HepG2 (cell line): ENCODE measurements at regions not wholly inside any gene's neighbourhood (a gene's known extent, or its start where the extent isn't known, plus 50 kb on each side); places are given as distances from the start of the nearest gene placed in this dataset.

Experiments
- ATAC-seq: fragments of 200-7000 bp; cut with Tn5 transposase; 3 replicates; pipeline ENCODE4 v1.9.1; 2020; ENCODE audit warnings: mild to moderate bottlenecking, moderate library complexity
- BruUV-seq: library from RNA; stranded (reverse); fragments of 400-500 nt; replicated peaks from 2 replicates; lab custom pipeline; 2021; lab: Mats Ljungman, UMichigan
- CTCF ChIA-PET: fragments of 300-600 bp; formaldehyde crosslinking; extraction: SDS; loops from one replicate; lab custom pipeline; 2021; ENCODE audit warnings: low total read pairs, inconsistent platforms, low intra/inter-chr PET ratio; lab: Yijun Ruan, JAX
- POLR2A ChIA-PET: fragments of 350-600 bp; sonication (Branson Sonifier 250); formaldehyde crosslinking; loops from one replicate; lab custom pipeline; 2020; ENCODE audit warnings: antibody characterized with exemption, inconsistent platforms; lab: Yijun Ruan, JAX
- DNase-seq: peaks from one replicate; pipeline ENCODE4 v3.0.0-alpha.2; 2015; ENCODE audit warnings: low spot score
- FAIRE-seq: peaks from 3 replicates; lab custom pipeline; 2011; peaks lifted over from hg19 to GRCh38; lab: Jason Lieb, UNC
- H2AFZ ChIP-seq: one replicate; pipeline ENCODE4 v1.6.1; 2011; ENCODE audit warnings: low read length, inconsistent platforms
- H3K27ac ChIP-seq: fragments of 300-600 bp; 3 replicates; pipeline ENCODE4 v1.8.0; 2011; ENCODE audit warnings: mixed run types, mild to moderate bottlenecking, mixed read lengths, low read length, inconsistent platforms; ENCODE audit not compliant: insufficient read depth; ENCODE audit errors: extremely low read length
- H3K27me3 ChIP-seq, 2 experiments: fragments of 200-600 bp in 1 of 2; 2 replicates in 1 of 2; 3 replicates in 1 of 2; pipeline versions ENCODE4 v1.6.0 to v1.8.0; 2011; ENCODE audit warnings: low read length in 2 of 2, mild to moderate bottlenecking in 2 of 2, moderate library complexity in 2 of 2, inconsistent platforms in 1 of 2; ENCODE audit not compliant: insufficient read depth in 2 of 2, control insufficient read depth in 1 of 2
- H3K36me3 ChIP-seq, 2 experiments: fragments of 200-600 bp in 1 of 2; replicated peaks in 1 of 2; 2 replicates in 1 of 2; 3 replicates in 1 of 2; pipeline versions ENCODE4 v1.5.1 to v1.8.0; 2011; ENCODE audit warnings: low read length in 2 of 2, inconsistent platforms in 1 of 2; ENCODE audit not compliant: insufficient read depth in 2 of 2, control insufficient read depth in 1 of 2
- H3K4me1 ChIP-seq: 2 replicates; pipeline ENCODE4 v1.5.1; 2012; ENCODE audit warnings: low read length, inconsistent platforms; ENCODE audit not compliant: insufficient read depth
- H3K4me2 ChIP-seq: 2 replicates; pipeline ENCODE4 v1.6.0; 2011; ENCODE audit warnings: low read depth, low read length, inconsistent platforms
- H3K4me3 ChIP-seq, 3 experiments: fragments of 200-600 bp in 1 of 3; sonication (generic), shearing (Covaris generic) in 1 of 3; replicated peaks in 1 of 3; 2 replicates each; pipeline ENCODE4 v1.5.1; 2011 to 2016; ENCODE audit warnings: low read length in 3 of 3, inconsistent platforms in 2 of 3, low read depth in 2 of 3, mild to moderate bottlenecking in 2 of 3, control low read depth in 1 of 3, mixed read lengths in 1 of 3; ENCODE audit not compliant: insufficient read depth in 1 of 3
- H3K79me2 ChIP-seq: one replicate; pipeline ENCODE4 v1.6.1; 2011; ENCODE audit warnings: low read length, inconsistent platforms; ENCODE audit not compliant: insufficient read depth
- H3K9ac ChIP-seq: 2 replicates; pipeline ENCODE4 v1.6.0; 2011; ENCODE audit warnings: mild to moderate bottlenecking, low read depth, low read length, inconsistent platforms; ENCODE audit not compliant: insufficient read depth
- H3K9me3 ChIP-seq: 2 replicates; pipeline ENCODE4 v1.5.1; 2012; ENCODE audit warnings: mild to moderate bottlenecking, low read length
- H4K20me1 ChIP-seq: 2 replicates; pipeline ENCODE4 v1.6.0; 2011; ENCODE audit warnings: inconsistent platforms, mild to moderate bottlenecking, low read length, moderate library complexity; ENCODE audit not compliant: insufficient read depth
- CBFB ChIP-seq: sonication (generic); formaldehyde crosslinking; IDR thresholded peaks from 2 replicates; pipeline ENCODE4 v1.4.0; 2020; ENCODE audit warnings: missing genetic modification reagents
- HIVEP1 ChIP-seq: sonication (generic); formaldehyde crosslinking; IDR thresholded peaks from 2 replicates; pipeline ENCODE4 v1.4.0; 2020; ENCODE audit warnings: mild to moderate bottlenecking, missing genetic modification reagents
- MAFG ChIP-seq: sonication (generic); formaldehyde crosslinking; IDR thresholded peaks from 2 replicates; pipeline ENCODE4 v1.5.1; 2020; ENCODE audit warnings: mild to moderate bottlenecking, missing genetic modification reagents
- MXD4 ChIP-seq: IDR thresholded peaks from 2 replicates; pipeline ENCODE4 v1.6.1; 2016; ENCODE audit warnings: mild to moderate bottlenecking, missing biosample characterization, missing genetic modification reagents
- NFIB ChIP-seq: sonication (generic); formaldehyde crosslinking; IDR thresholded peaks from 2 replicates; pipeline ENCODE4 v1.9.0; 2021; ENCODE audit warnings: missing genetic modification reagents, mild to moderate bottlenecking, borderline replicate concordance
- RFX5 ChIP-seq: IDR thresholded peaks from 2 replicates; pipeline ENCODE4 v1.6.1; 2011; ENCODE audit warnings: low read depth, low read length, improper control_type of control experiment
- TCF7L2 ChIP-seq: IDR thresholded peaks from 2 replicates; pipeline ENCODE4 v1.6.1; 2011; ENCODE audit warnings: mild to moderate bottlenecking, low read depth, low read length, moderate library complexity
- ZBTB1 ChIP-seq: sonication (generic); formaldehyde crosslinking; IDR thresholded peaks from 2 replicates; pipeline ENCODE4 v1.4.0; 2020; ENCODE audit warnings: missing genetic modification reagents, borderline replicate concordance
- ZBTB38 ChIP-seq: sonication (generic); formaldehyde crosslinking; IDR thresholded peaks from 2 replicates; pipeline ENCODE4 v1.5.1; 2020; ENCODE audit warnings: mild to moderate bottlenecking, missing genetic modification reagents
- ZEB1 ChIP-seq: IDR thresholded peaks from 2 replicates; pipeline ENCODE4 v1.6.1; 2012; ENCODE audit warnings: mild to moderate bottlenecking, low read depth, inconsistent platforms; ENCODE audit not compliant: insufficient replicate concordance
- ZNF451 ChIP-seq: sonication (generic); formaldehyde crosslinking; IDR thresholded peaks from 2 replicates; pipeline ENCODE4 v1.5.0; 2020; ENCODE audit warnings: mild to moderate bottlenecking, missing genetic modification reagents
- ZNF496 ChIP-seq: sonication (generic); formaldehyde crosslinking; IDR thresholded peaks from 2 replicates; pipeline ENCODE4 v1.8.1; 2023; ENCODE audit warnings: mild to moderate bottlenecking, moderate library complexity, missing genetic modification reagents; ENCODE audit not compliant: insufficient replicate concordance
- ZNF674 ChIP-seq: sonication (generic); formaldehyde crosslinking; IDR thresholded peaks from 2 replicates; pipeline ENCODE4 v1.5.0; 2020; ENCODE audit warnings: low read depth, mild to moderate bottlenecking, missing genetic modification reagents
- WGBS: methylation state at CpG from one replicate; pipeline ENCODE4 v1.1.6; 2017; ENCODE audit warnings: low lambda C conversion rate; 5-methylcytosine and 5-hydroxymethylcytosine counted together
- in situ Hi-C: cut with HindIII; loops from 2 replicates; pipeline ENCODE4 v1.10.0; 2017; ENCODE audit warnings: low pct_unique_long_range_greater_than_20kb; ENCODE audit not compliant: extremely low pct_ligation_motif_present
- intact Hi-C: fragments of 100-400 bp; cut with micrococcal nuclease; formaldehyde crosslinking; loops from one replicate; pipeline ENCODE4 v1.10.0; 2022; ENCODE audit not compliant: unreplicated experiment
- TF ChIP-seq, protein P1 (sequence below): sonication (generic); formaldehyde crosslinking; IDR thresholded peaks from 2 replicates; pipeline ENCODE4 v1.5.0; 2020; ENCODE audit warnings: mild to moderate bottlenecking, missing genetic modification reagents, moderate library complexity

DNA sequence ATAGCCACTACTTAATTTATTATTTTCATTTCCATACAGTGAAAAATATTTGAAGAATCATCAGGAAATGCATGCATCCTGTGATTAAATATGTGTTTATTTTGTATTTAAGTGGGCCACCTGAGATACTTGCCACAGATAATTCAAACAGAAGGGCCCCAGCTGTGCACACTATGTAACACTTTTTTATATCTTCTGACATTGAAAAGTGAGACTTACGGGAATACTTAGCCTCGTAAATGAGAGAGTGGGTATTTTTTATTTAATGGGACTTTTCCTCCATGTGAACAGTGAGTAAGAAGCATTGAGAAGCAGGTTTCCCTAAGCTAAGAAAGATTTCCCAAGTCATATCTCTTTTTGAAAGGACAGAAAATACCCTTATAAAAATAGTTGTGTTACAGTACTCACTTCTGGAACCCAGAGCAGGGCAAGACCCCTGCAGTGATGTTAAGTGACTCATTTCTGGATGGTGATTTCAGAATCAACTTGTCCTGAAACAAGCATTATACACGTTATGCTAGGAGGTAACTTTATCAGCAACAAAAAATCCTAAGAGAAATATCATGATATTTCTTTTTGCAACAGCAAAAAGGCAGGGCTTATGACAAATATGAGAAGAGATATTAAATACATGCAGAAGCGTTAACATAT lies 478.1 kb upstream of the CHORDC1 start (continued):
- no peak for TF ChIP-seq CBFB (CRISPR knock-in tag)
- TF ChIP-seq MXD4, result no peak

- H2AFZ ChIP-seq, result no peak overlapping the region
- no peaks in the 10 kb centered on the region; a peak in 1 of 5 replicates for H3K27me3 ChIP-seq
- POLR2A ChIA-PET, result no interaction called here
- CTCF ChIA-PET, result no interaction called here
- DNase-seq (no peak), ATAC-seq (no peak), FAIRE-seq (no peak)
- in situ Hi-C loops, result no loop called here
- H3K27ac ChIP-seq, result no peak overlapping the region
- intact Hi-C loops, result no loop called here
- no peak overlapping the region for H3K4me2 ChIP-seq
- H3K9ac ChIP-seq, result no peak overlapping the region
- no peaks in the 10 kb centered on the region for H4K20me1 ChIP-seq
- no peaks in the 10 kb centered on the region for H3K79me2 ChIP-seq
- BruUV-seq, result no TSS peak
- H3K4me3 ChIP-seq, result no peak overlapping the region
- peaks cover 40% of the 10 kb centered on the region for H3K9me3 ChIP-seq
- no peaks in the 10 kb centered on the region for H3K4me1 ChIP-seq
- H3K36me3 ChIP-seq, result no peaks in the 10 kb centered on the region
- TF ChIP-seq ZNF451 (CRISPR knock-in tag) (no peak), TCF7L2 (no peak), ZNF674 (no peak), ZEB1 (no peak), MAFG (no peak), NFIB (no peak), ZBTB1 (CRISPR knock-in tag) (no peak), HIVEP1 (CRISPR knock-in tag) (no peak), ZNF496 (no peak), ZBTB38 (CRISPR knock-in tag) (no peak), RFX5 (no peak)
- TF ChIP-seq, protein P1, sequence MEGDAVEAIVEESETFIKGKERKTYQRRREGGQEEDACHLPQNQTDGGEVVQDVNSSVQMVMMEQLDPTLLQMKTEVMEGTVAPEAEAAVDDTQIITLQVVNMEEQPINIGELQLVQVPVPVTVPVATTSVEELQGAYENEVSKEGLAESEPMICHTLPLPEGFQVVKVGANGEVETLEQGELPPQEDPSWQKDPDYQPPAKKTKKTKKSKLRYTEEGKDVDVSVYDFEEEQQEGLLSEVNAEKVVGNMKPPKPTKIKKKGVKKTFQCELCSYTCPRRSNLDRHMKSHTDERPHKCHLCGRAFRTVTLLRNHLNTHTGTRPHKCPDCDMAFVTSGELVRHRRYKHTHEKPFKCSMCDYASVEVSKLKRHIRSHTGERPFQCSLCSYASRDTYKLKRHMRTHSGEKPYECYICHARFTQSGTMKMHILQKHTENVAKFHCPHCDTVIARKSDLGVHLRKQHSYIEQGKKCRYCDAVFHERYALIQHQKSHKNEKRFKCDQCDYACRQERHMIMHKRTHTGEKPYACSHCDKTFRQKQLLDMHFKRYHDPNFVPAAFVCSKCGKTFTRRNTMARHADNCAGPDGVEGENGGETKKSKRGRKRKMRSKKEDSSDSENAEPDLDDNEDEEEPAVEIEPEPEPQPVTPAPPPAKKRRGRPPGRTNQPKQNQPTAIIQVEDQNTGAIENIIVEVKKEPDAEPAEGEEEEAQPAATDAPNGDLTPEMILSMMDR (CRISPR knock-in tag), result no peak
- 35% methylated on average over 2 of the region's 2 CpGs for WGBS
These were observed 477.0 kb upstream of the CHORDC1 start for GRCh38 chr11:90699791-90700400.
